Lung (tissue), 11 donors: ENCODE measurements at regions not wholly inside any gene's neighbourhood (a gene's known extent, or its start where the extent isn't known, plus 50 kb on each side); places are given as distances from the start of the nearest gene placed in this dataset.

ENCODE experiments used
- ATAC-seq: fragments of 200-7000 bp; cut with Tn5 transposase; one replicate; pipeline ENCODE4 v1.9.1; 2020; ENCODE audit warnings: moderate number of reproducible peaks; ENCODE audit not compliant: insufficient read depth, low FRiP score
- DNase-seq, 3 donors: peaks; one replicate each; pipeline ENCODE4 v3.0.0-alpha.2; 2013 to 2017
- H3K27ac ChIP-seq, 2 donors: one replicate each; pipeline ENCODE4 v1.5.1; 2013; ENCODE audit warnings: mild to moderate bottlenecking in 2 of 2, moderate library complexity in 2 of 2, control low read depth in 1 of 2, inconsistent platforms in 1 of 2, low read depth in 1 of 2, low read length in 1 of 2
- H3K27me3 ChIP-seq, 3 donors: one replicate each; pipeline ENCODE4 v1.5.1; 2013; ENCODE audit warnings: low read length in 2 of 3; ENCODE audit not compliant: control insufficient read depth in 3 of 3, insufficient read depth in 3 of 3
- H3K36me3 ChIP-seq, 4 donors: one replicate each; pipeline ENCODE4 v1.5.1; 2013; ENCODE audit warnings: low read length in 4 of 4, mild to moderate bottlenecking in 1 of 4, moderate library complexity in 1 of 4; ENCODE audit not compliant: control insufficient read depth in 4 of 4, insufficient read depth in 4 of 4
- H3K4me1 ChIP-seq, 5 donors: one replicate each; pipeline ENCODE4 v1.5.1; 2013; ENCODE audit warnings: low read length in 5 of 5, mild to moderate bottlenecking in 2 of 5, moderate library complexity in 1 of 5; ENCODE audit not compliant: control insufficient read depth in 5 of 5, insufficient read depth in 5 of 5
- H3K4me3 ChIP-seq: one replicate; pipeline ENCODE4 v1.5.1; 2013; ENCODE audit warnings: mild to moderate bottlenecking, control low read depth, moderate library complexity
- H3K9ac ChIP-seq, 2 donors: one replicate each; pipeline ENCODE4 v1.5.1; 2013; ENCODE audit warnings: low read length in 2 of 2, control low read depth in 1 of 2; ENCODE audit not compliant: insufficient read depth in 1 of 2
- H3K9me3 ChIP-seq, 4 donors: one replicate each; pipeline ENCODE4 v1.5.1; 2013; ENCODE audit warnings: low read length in 3 of 4, mild to moderate bottlenecking in 1 of 4, moderate library complexity in 1 of 4; ENCODE audit not compliant: control insufficient read depth in 4 of 4, insufficient read depth in 3 of 4
- WGBS, 2 donors: extraction: QIAGEN DNeasy Blood & Tissue Kit; methylation state at CpG; one replicate each; pipeline ENCODE4 v1.1.7; 2013; 5-methylcytosine and 5-hydroxymethylcytosine counted together
- TF ChIP-seq, protein P1 (sequence below): IDR thresholded peaks from 2 replicates; pipeline ENCODE4 v1.5.1; 2012; ENCODE audit warnings: mild to moderate bottlenecking; ENCODE audit errors: control extremely low read depth, extremely low read depth
- donor health status: control.
- donor health status: control.
- donor health status: Bipolar disorder and iron deficiency.
- donor health status: healthy.
- donor health status: DM: yes; HTN: yes; CAD: no.

DNA sequence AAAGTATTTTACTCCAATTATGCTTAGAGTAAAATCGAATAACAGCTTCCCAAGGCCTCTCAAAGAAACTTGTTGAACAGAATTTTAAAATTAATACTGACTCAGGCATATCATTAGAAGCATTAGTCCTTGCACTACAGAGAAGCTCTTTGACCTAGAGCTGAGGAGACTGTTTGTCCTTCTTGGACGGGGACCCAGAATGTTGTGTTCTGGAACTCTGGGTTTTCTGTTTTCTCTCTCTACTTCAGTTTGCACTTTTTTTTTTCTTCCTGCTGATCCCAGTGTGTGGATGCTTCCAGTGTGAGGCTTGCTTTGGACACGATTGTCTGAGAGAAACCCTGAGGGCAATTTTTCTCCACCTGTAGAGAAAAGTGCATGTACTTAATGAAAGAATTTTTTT lies 847.6 kb downstream of the SOCS6 start:
- no peak overlapping the region for H3K27ac ChIP-seq
- 54 to 73% methylated on average over 3 of the region's 3 CpGs for WGBS, 2 donors
- DNase-seq, result no peak

DNA sequence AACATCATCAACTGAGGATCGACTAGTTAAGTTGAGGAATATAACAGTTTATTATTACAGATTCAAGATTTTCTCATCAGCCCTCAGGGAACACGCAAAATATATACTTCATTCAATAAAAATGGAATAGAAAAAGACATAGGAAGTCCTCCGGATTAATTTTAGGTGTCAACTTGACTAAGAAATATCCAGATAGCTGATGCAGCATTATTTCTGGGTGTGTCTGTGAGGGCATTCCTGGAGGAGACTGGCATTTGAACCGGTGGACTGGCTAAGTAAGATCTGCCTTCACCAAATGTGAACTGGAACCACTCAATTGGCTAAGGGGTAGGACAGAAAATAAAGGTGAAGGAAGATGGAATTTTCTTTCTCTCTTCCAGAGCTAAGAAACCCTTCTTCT lies 845.3 kb downstream of the SOCS6 start:
- H3K9ac ChIP-seq, result no peak overlapping the region
- H3K9me3 ChIP-seq, result peaks cover 0 to 2% (median 1%) of the 10 kb centered on the region in 4 donors
- no peak overlapping the region for H3K27ac ChIP-seq
- H3K4me3 ChIP-seq, result no peak overlapping the region
- no peaks in the 10 kb centered on the region for H3K27me3 ChIP-seq
- 81 to 82% methylated on average over 4 of the region's 4 CpGs for WGBS, 2 donors
- TF ChIP-seq, protein P1, sequence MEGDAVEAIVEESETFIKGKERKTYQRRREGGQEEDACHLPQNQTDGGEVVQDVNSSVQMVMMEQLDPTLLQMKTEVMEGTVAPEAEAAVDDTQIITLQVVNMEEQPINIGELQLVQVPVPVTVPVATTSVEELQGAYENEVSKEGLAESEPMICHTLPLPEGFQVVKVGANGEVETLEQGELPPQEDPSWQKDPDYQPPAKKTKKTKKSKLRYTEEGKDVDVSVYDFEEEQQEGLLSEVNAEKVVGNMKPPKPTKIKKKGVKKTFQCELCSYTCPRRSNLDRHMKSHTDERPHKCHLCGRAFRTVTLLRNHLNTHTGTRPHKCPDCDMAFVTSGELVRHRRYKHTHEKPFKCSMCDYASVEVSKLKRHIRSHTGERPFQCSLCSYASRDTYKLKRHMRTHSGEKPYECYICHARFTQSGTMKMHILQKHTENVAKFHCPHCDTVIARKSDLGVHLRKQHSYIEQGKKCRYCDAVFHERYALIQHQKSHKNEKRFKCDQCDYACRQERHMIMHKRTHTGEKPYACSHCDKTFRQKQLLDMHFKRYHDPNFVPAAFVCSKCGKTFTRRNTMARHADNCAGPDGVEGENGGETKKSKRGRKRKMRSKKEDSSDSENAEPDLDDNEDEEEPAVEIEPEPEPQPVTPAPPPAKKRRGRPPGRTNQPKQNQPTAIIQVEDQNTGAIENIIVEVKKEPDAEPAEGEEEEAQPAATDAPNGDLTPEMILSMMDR, result no peak
- DNase-seq (no peak), ATAC-seq (no peak)
- H3K36me3 ChIP-seq, result no peaks in the 10 kb centered on the region
- no peaks in the 10 kb centered on the region for H3K4me1 ChIP-seq

More for the DNA sequence above, 847.6 kb downstream of the SOCS6 start:
- no peaks in the 10 kb centered on the region for H3K27me3 ChIP-seq
- H3K9ac ChIP-seq, result no peak overlapping the region
- no peak overlapping the region for H3K4me3 ChIP-seq
- H3K9me3 ChIP-seq, result peaks cover 0 to 2% (median 0%) of the 10 kb centered on the region in 4 donors
- H3K4me1 ChIP-seq, result no peaks in the 10 kb centered on the region
- TF ChIP-seq, protein P1, result no peak
- H3K36me3 ChIP-seq, result no peaks in the 10 kb centered on the region
- ATAC-seq, result no peak

DNA sequence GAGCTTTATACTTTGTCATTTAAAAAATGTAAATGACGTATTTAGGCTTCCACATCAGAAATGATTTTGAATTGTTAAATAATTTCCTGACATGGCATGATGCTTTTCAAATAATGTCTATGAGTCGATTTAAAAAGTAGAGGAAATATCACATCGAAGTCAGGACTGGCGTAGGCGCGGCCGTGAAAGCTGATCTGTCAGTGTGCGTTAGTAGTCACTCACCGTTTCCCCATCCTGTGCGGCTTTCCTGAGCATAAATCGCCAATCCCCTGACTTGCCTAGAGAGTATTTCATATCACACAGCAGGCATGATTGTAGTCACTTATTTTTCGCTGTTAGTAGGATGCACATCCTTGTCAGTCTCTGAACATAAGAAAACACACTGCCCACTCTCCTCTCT lies 843.1 kb downstream of the SOCS6 start:
- H3K27ac ChIP-seq, result no peak overlapping the region
- DNase-seq (no peak), ATAC-seq (no peak)
- 88 to 91% methylated on average over 12 of the region's 12 CpGs for WGBS, 2 donors
- H3K27me3 ChIP-seq, result no peaks in the 10 kb centered on the region
- H3K4me3 ChIP-seq, result no peak overlapping the region
- no peaks in the 10 kb centered on the region for H3K4me1 ChIP-seq
- no peaks in the 10 kb centered on the region for H3K36me3 ChIP-seq
- no peak overlapping the region for H3K9ac ChIP-seq
- TF ChIP-seq, protein P1, result no peak
- peaks cover 0 to 2% (median 0%) of the 10 kb centered on the region in 4 donors for H3K9me3 ChIP-seq

DNA sequence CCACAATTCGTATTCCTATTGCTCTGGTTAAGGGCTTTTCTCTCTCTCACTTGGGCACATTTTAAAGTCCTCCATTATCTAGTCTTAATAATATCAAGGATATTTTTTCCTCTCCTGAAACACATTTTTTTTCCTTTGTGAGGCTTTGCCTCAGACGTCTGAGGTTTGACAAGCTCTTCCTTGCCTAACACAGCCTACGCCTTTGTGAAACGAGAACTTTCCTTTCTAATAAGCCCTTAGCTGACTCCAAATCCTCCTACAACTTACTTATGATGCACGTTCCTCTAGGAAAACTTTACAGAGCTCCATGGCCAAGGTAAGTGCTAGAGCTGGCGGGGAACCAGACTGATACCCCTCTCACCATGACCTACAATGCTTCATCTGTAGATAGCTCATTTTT lies 841.5 kb downstream of the SOCS6 start:
- ATAC-seq (no peak), DNase-seq (no peak)
- no peaks in the 10 kb centered on the region for H3K4me1 ChIP-seq
- no peak overlapping the region for H3K9ac ChIP-seq
- no peak overlapping the region for H3K27ac ChIP-seq
- no peak overlapping the region for H3K4me3 ChIP-seq
- TF ChIP-seq, protein P1, result no peak
- H3K27me3 ChIP-seq, result no peaks in the 10 kb centered on the region
- 81 to 91% methylated on average over 6 of the region's 6 CpGs for WGBS, 2 donors
- no peaks in the 10 kb centered on the region for H3K36me3 ChIP-seq
- peaks cover 0 to 2% (median 0%) of the 10 kb centered on the region in 4 donors for H3K9me3 ChIP-seq
